SK-N-SH treated with all-trans-retinoic acid at 6 μM for 48 hours (cell line): ENCODE measurements at regions not wholly inside any gene's neighbourhood (a gene's known extent, or its start where the extent isn't known, plus 50 kb on each side); places are given as distances from the start of the nearest gene placed in this dataset.

Experiments
- CSDC2 ChIP-seq: fragments of 250-450 bp; sonication (Bioruptor Pico); IDR thresholded peaks from 2 replicates; pipeline ENCODE4 v1.5.0; 2020; ENCODE audit warnings: mild to moderate bottlenecking, moderate library complexity
- POU6F1 ChIP-seq: fragments of 250-450 bp; sonication (Bioruptor Pico); IDR thresholded peaks from 2 replicates; pipeline ENCODE4 v1.8.0; 2021; ENCODE audit warnings: low read depth, mild to moderate bottlenecking, moderate library complexity, borderline replicate concordance
- PPARA ChIP-seq: fragments of 250-450 bp; sonication (Bioruptor Pico); IDR thresholded peaks from 2 replicates; pipeline ENCODE4 v1.5.0; 2020; ENCODE audit warnings: mild to moderate bottlenecking, borderline replicate concordance
- RARB ChIP-seq: fragments of 250-450 bp; sonication (Bioruptor Pico); IDR thresholded peaks from 2 replicates; pipeline ENCODE4 v1.8.0; 2021; ENCODE audit warnings: mild to moderate bottlenecking, moderate library complexity
- SNAI2 ChIP-seq: fragments of 250-450 bp; sonication (Bioruptor Pico); IDR thresholded peaks from 2 replicates; pipeline ENCODE4 v1.5.0; 2020; ENCODE audit warnings: mild to moderate bottlenecking, moderate library complexity
- TOX ChIP-seq: fragments of 250-450 bp; sonication (Bioruptor Pico); IDR thresholded peaks from 2 replicates; pipeline ENCODE4 v1.8.0; 2021; ENCODE audit warnings: mild to moderate bottlenecking, moderate library complexity, borderline replicate concordance
- TSHZ2 ChIP-seq: fragments of 250-450 bp; sonication (Bioruptor Pico); IDR thresholded peaks from 2 replicates; pipeline ENCODE4 v1.5.0; 2020; ENCODE audit warnings: mild to moderate bottlenecking, moderate library complexity
- ZC3H10 ChIP-seq: fragments of 250-450 bp; sonication (Bioruptor Pico); IDR thresholded peaks from 2 replicates; pipeline ENCODE4 v1.5.1; 2021; ENCODE audit warnings: mild to moderate bottlenecking, moderate library complexity
- ZFP3 ChIP-seq: fragments of 250-450 bp; sonication (Bioruptor Pico); IDR thresholded peaks from 2 replicates; pipeline ENCODE4 v1.5.0; 2020; ENCODE audit warnings: mild to moderate bottlenecking, moderate library complexity
- ZFP30 ChIP-seq: fragments of 450-650 bp; formaldehyde crosslinking; IDR thresholded peaks from 2 replicates; pipeline ENCODE4 v1.5.0; 2022; ENCODE audit warnings: mild to moderate bottlenecking, moderate library complexity
- ZNF8 ChIP-seq: fragments of 450-650 bp; formaldehyde crosslinking; IDR thresholded peaks from 2 replicates; pipeline ENCODE4 v1.5.0; 2020; ENCODE audit warnings: mild to moderate bottlenecking, moderate library complexity

- TF ChIP-seq ZC3H10 (CRISPR knock-in tag) = no peak
- no peak for TF ChIP-seq SNAI2
- no peak for TF ChIP-seq CSDC2 (CRISPR knock-in tag)
- no peak for TF ChIP-seq TSHZ2
- TF ChIP-seq POU6F1 (CRISPR knock-in tag) = no peak
- no peak for TF ChIP-seq ZNF8 (CRISPR knock-in tag)
- TF ChIP-seq ZFP3 (CRISPR knock-in tag) = no peak
- TF ChIP-seq TOX (CRISPR knock-in tag) = no peak
- TF ChIP-seq RARB (CRISPR knock-in tag) = no peak
- TF ChIP-seq ZFP30 (CRISPR knock-in tag) = no peak
- TF ChIP-seq PPARA (CRISPR knock-in tag) = no peak
Observed at GRCh38 chr1:219987325-219987724, 59.0 kb upstream of the SLC30A10 start.
